ENCODE measurements at regions not wholly inside any gene's neighbourhood (a gene's known extent, or its start where the extent isn't known, plus 50 kb on each side); places are given as distances from the start of the nearest gene placed in this dataset.
"Not testable (repeated sequence)": the region's sequence is repeated elsewhere in the genome, so short reads cannot be mapped to it uniquely, and the experiment has no call there.

GRCh38 chr11:96578379-96578778 lies 188.6 kb downstream of the JRKL start:
- no peaks in the 10 kb centered on the region for H3K79me2 ChIP-seq (ENCODE audit: insufficient read depth, low read length)
- H3F3A ChIP-seq (ENCODE audit: insufficient read depth, low read length), result no peaks in the 10 kb centered on the region
- H3K9me2 ChIP-seq (ENCODE audit: low read depth, low read length), result no peaks in the 10 kb centered on the region
- H3K27ac ChIP-seq (ENCODE audit: low read depth, low read length, poor library complexity, severe bottlenecking), result no peak overlapping the region
- H3K4me3 ChIP-seq (ENCODE audit: low read depth, low read length, poor library complexity, severe bottlenecking), result no peak overlapping the region
- no peak overlapping the region for H3K4me2 ChIP-seq (ENCODE audit: low read length)
- H4K20me1 ChIP-seq (ENCODE audit: insufficient read depth, low read length), result no peaks in the 10 kb centered on the region
- no peaks in the 10 kb centered on the region for H3K36me3 ChIP-seq (ENCODE audit: insufficient read depth, low read length)
- no peaks in the 10 kb centered on the region for H3K27me3 ChIP-seq (ENCODE audit: insufficient read depth, low read length)
- no peak for TF ChIP-seq EZH2 (IDR thresholded peaks at IDR 0.05; ENCODE audit: borderline replicate concordance, low read length)
- TF ChIP-seq, protein P1, sequence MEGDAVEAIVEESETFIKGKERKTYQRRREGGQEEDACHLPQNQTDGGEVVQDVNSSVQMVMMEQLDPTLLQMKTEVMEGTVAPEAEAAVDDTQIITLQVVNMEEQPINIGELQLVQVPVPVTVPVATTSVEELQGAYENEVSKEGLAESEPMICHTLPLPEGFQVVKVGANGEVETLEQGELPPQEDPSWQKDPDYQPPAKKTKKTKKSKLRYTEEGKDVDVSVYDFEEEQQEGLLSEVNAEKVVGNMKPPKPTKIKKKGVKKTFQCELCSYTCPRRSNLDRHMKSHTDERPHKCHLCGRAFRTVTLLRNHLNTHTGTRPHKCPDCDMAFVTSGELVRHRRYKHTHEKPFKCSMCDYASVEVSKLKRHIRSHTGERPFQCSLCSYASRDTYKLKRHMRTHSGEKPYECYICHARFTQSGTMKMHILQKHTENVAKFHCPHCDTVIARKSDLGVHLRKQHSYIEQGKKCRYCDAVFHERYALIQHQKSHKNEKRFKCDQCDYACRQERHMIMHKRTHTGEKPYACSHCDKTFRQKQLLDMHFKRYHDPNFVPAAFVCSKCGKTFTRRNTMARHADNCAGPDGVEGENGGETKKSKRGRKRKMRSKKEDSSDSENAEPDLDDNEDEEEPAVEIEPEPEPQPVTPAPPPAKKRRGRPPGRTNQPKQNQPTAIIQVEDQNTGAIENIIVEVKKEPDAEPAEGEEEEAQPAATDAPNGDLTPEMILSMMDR (IDR thresholded peaks at IDR 0.05; ENCODE audit: low read length), result no peak
- H3K4me1 ChIP-seq (ENCODE audit: insufficient read depth, low read length, severe bottlenecking), result no peaks in the 10 kb centered on the region
- H3K9me3 ChIP-seq (ENCODE audit: low read length), result no peaks in the 10 kb centered on the region
- no peak overlapping the region for H2AFZ ChIP-seq (ENCODE audit: low read length)
- no peak overlapping the region for H3K9ac ChIP-seq (ENCODE audit: low read length)

GRCh38 chr11:96579656-96580055 lies 189.8 kb downstream of the JRKL start:
- H3K9me3 ChIP-seq (ENCODE audit: low read length), result no peaks in the 10 kb centered on the region
- no peaks in the 10 kb centered on the region for H3K27me3 ChIP-seq (ENCODE audit: insufficient read depth, low read length)
- no peaks in the 10 kb centered on the region for H3F3A ChIP-seq (ENCODE audit: insufficient read depth, low read length)
- no peaks in the 10 kb centered on the region for H3K9me2 ChIP-seq (ENCODE audit: low read depth, low read length)
- no peak overlapping the region for H3K9ac ChIP-seq (ENCODE audit: low read length)
- H2AFZ ChIP-seq (ENCODE audit: low read length), result no peak overlapping the region
- no peaks in the 10 kb centered on the region for H4K20me1 ChIP-seq (ENCODE audit: insufficient read depth, low read length)
- H3K79me2 ChIP-seq (ENCODE audit: insufficient read depth, low read length), result no peaks in the 10 kb centered on the region
- H3K36me3 ChIP-seq (ENCODE audit: insufficient read depth, low read length), result no peaks in the 10 kb centered on the region
- H3K27ac ChIP-seq (ENCODE audit: low read depth, low read length, poor library complexity, severe bottlenecking), result no peak overlapping the region
- no peak for TF ChIP-seq EZH2 (IDR thresholded peaks at IDR 0.05; ENCODE audit: borderline replicate concordance, low read length)
- TF ChIP-seq, protein P1 (IDR thresholded peaks at IDR 0.05; ENCODE audit: low read length), result no peak
- H3K4me2 ChIP-seq (ENCODE audit: low read length), result no peak overlapping the region
- H3K4me3 ChIP-seq (ENCODE audit: low read depth, low read length, poor library complexity, severe bottlenecking), result no peak overlapping the region
- H3K4me1 ChIP-seq (ENCODE audit: insufficient read depth, low read length, severe bottlenecking), result no peaks in the 10 kb centered on the region

GRCh38 chr11:96580476-96581040 lies 190.7 kb downstream of the JRKL start:
- no peaks in the 10 kb centered on the region for H3F3A ChIP-seq (ENCODE audit: insufficient read depth, low read length)
- H3K36me3 ChIP-seq (ENCODE audit: insufficient read depth, low read length), result no peaks in the 10 kb centered on the region
- no peaks in the 10 kb centered on the region for H3K4me1 ChIP-seq (ENCODE audit: insufficient read depth, low read length, severe bottlenecking)
- no peaks in the 10 kb centered on the region for H4K20me1 ChIP-seq (ENCODE audit: insufficient read depth, low read length)
- no peak for TF ChIP-seq EZH2 (IDR thresholded peaks at IDR 0.05; ENCODE audit: borderline replicate concordance, low read length)
- H3K27me3 ChIP-seq (ENCODE audit: insufficient read depth, low read length), result no peaks in the 10 kb centered on the region
- no peak overlapping the region for H3K9ac ChIP-seq (ENCODE audit: low read length)
- no peaks in the 10 kb centered on the region for H3K9me2 ChIP-seq (ENCODE audit: low read depth, low read length)
- no peaks in the 10 kb centered on the region for H3K79me2 ChIP-seq (ENCODE audit: insufficient read depth, low read length)
- H3K27ac ChIP-seq (ENCODE audit: low read depth, low read length, poor library complexity, severe bottlenecking), result no peak overlapping the region
- H3K9me3 ChIP-seq (ENCODE audit: low read length), result no peaks in the 10 kb centered on the region
- H2AFZ ChIP-seq (ENCODE audit: low read length), result no peak overlapping the region
- no peak overlapping the region for H3K4me2 ChIP-seq (ENCODE audit: low read length)
- no peak overlapping the region for H3K4me3 ChIP-seq (ENCODE audit: low read depth, low read length, poor library complexity, severe bottlenecking)

DNA sequence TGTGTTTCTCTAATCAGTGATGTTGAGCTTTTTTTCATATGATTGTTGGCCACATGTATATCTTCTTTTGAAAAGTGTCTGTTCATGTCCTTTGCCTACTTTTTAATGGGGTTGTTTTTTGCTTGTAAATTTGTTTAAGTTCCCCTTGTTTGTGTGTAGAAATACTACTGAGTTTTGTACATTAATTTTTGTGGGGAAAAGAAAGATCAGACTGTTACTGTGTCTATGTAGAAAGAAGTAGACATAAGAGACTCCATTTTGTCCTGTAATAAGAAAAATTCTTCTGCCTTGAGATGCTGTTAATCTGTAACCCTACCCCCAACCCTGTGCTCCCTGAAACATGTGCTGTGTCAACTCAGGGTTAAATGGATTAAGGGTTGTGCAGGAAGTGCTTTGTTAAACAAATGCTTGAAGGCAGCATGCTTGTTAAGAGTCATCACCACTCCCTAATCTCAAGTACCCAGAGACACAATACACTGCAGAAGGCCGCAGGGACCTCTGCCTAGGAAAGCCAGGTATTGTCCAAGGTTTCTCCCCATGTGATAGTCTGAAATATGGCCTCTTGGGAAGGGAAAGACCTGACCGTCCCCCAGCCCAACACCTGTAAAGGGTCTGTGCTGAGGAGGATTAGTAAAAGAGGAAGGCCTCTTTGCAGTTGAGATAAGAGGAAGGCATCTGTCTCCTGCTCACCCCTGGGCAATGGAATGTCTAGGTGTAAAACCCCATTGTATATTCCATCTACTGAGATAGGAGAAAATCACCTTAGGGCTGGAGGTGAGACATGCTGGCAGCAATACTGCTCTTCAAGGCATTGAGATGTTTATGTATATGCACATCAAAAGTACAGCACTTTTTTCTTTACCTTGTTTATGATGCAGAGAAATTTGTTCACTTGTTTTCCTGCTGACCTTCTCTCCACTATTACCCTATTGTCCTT lies 196.4 kb downstream of the JRKL start:
- H3K9ac ChIP-seq (ENCODE audit: low read length); H3K4me2 ChIP-seq (ENCODE audit: low read length); H3K9me3 ChIP-seq (ENCODE audit: low read length): not testable (repeated sequence)

GRCh38 chr11:96588793-96589192 lies 199.0 kb downstream of the JRKL start:
- H4K20me1 ChIP-seq (ENCODE audit: insufficient read depth, low read length); H3K27me3 ChIP-seq (ENCODE audit: insufficient read depth, low read length); H3K9me2 ChIP-seq (ENCODE audit: low read depth, low read length); H2AFZ ChIP-seq (ENCODE audit: low read length); H3K4me1 ChIP-seq (ENCODE audit: insufficient read depth, low read length, severe bottlenecking); H3K9me3 ChIP-seq (ENCODE audit: low read length); H3K79me2 ChIP-seq (ENCODE audit: insufficient read depth, low read length); H3K9ac ChIP-seq (ENCODE audit: low read length); H3F3A ChIP-seq (ENCODE audit: insufficient read depth, low read length); H3K27ac ChIP-seq (ENCODE audit: low read depth, low read length, poor library complexity, severe bottlenecking); H3K4me3 ChIP-seq (ENCODE audit: low read depth, low read length, poor library complexity, severe bottlenecking); H3K36me3 ChIP-seq (ENCODE audit: insufficient read depth, low read length); H3K4me2 ChIP-seq (ENCODE audit: low read length): not testable (repeated sequence)

More for the DNA sequence above, 196.4 kb downstream of the JRKL start:
- H2AFZ ChIP-seq (ENCODE audit: low read length); H3K79me2 ChIP-seq (ENCODE audit: insufficient read depth, low read length); H3K27me3 ChIP-seq (ENCODE audit: insufficient read depth, low read length); H3F3A ChIP-seq (ENCODE audit: insufficient read depth, low read length); H3K36me3 ChIP-seq (ENCODE audit: insufficient read depth, low read length); H3K27ac ChIP-seq (ENCODE audit: low read depth, low read length, poor library complexity, severe bottlenecking); H3K4me1 ChIP-seq (ENCODE audit: insufficient read depth, low read length, severe bottlenecking); H4K20me1 ChIP-seq (ENCODE audit: insufficient read depth, low read length); H3K4me3 ChIP-seq (ENCODE audit: low read depth, low read length, poor library complexity, severe bottlenecking); H3K9me2 ChIP-seq (ENCODE audit: low read depth, low read length): not testable (repeated sequence)
